GM12892 (cell line): ENCODE measurements at regions not wholly inside any gene's neighbourhood (a gene's known extent, or its start where the extent isn't known, plus 50 kb on each side); places are given as distances from the start of the nearest gene placed in this dataset.

Experiments used
- POLR2A ChIP-seq: IDR thresholded peaks from 2 replicates; pipeline ENCODE4 v1.6.1; 2011; ENCODE audit warnings: low read depth, low read length, control low read depth
- POLR2AphosphoS5 ChIP-seq: IDR thresholded peaks from 2 replicates; pipeline ENCODE4 v1.6.1; 2011; ENCODE audit warnings: low read depth, low read length, control low read depth
- TAF1 ChIP-seq: IDR thresholded peaks from 2 replicates; pipeline ENCODE4 v1.6.1; 2011; ENCODE audit warnings: low read depth, mild to moderate bottlenecking, control low read depth, low read length, borderline replicate concordance

- TF ChIP-seq POLR2AphosphoS5 (no peak), POLR2A (no peak), TAF1 (no peak)
These were observed 57.8 kb upstream of the XAGE1B start for GRCh38 chrX:52574416-52575275.
